Effector CD4-positive, alpha-beta T cell (primary cell): ENCODE measurements at regions not wholly inside any gene's neighbourhood (a gene's known extent, or its start where the extent isn't known, plus 50 kb on each side); places are given as distances from the start of the nearest gene placed in this dataset.

Source experiments
- DNase-seq: peaks from one replicate; pipeline ENCODE4 v3.0.0-alpha.2; 2020

DNA sequence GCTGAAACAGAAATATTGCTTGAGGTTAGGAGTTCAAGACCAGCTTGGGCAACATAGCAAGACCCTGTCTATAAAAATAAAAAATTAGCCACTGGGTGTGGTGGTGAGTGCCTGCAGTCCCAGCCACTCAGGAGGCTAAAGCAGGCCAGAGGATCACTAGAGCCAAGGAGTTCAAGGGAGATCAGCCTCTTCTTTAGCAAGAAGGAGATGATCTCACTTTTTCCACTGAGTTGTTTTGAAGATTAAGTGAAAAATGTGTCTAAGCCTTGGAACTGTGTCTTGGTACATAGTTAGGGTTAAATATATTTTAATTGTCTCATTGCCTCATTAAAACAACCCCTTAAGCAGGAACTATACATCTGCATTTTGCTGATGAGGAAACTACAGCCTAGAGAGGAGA, 279.0 kb upstream of the ZFP64 start:
- no peak for DNase-seq

DNA sequence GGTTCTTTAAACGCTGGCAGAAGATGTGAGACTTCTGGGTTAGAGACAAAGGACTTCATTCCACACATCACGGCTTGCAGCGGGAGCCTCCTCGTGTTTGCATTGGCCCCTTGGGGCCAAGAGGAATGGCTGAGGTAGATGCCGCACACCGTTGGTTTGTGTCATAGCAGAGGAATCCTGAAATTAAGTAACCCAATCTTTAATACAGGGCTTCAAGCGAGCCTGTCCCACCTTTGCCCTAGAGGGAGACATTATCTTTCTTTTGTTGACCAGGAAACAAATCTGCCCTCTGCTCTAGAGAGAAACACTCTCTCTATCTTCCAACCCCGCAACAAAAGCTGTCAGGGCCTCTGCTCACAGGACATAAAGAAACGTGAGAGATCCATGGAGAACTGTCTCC, 277.5 kb upstream of the ZFP64 start:
- DNase-seq: no peak

DNA sequence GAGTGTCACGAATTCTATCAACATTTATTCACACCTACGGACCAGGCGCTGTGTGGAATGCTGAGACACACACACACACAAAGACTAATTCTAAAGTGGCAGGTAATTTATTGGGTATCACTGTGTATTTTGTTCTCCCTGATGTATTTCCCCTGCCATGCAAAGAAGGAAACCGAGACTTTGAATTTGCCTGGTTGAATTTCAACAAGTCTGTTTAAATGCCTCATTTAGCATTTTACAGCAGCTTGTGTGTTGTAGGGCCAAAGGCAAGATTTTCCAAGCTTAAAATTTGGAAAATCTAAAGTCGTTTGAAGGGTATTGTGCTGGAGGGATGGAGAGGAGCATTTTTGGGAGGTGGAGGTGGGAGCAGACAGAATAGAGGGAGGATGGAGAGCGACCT, 274.4 kb upstream of the ZFP64 start:
- no peak for DNase-seq

DNA sequence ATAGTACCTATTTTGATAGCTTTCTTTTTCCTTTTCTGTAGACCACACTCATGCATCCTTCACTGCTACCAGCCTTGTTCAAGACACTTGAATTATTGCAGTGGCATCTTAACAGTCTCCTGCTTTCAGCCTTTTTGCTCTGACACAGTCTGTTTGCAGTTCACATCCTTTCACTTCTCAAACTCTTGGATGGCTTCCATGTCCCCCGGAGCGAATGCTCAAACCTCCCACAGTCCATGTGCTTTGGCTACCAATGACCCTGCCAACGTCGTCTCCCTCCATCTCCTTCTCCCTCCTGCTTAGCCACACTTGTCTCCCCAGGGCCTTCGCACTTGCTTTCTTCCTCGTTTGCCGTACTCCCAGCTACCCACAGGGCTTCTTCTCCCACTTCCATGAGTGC, 270.0 kb upstream of the ZFP64 start:
- no peak for DNase-seq

DNA sequence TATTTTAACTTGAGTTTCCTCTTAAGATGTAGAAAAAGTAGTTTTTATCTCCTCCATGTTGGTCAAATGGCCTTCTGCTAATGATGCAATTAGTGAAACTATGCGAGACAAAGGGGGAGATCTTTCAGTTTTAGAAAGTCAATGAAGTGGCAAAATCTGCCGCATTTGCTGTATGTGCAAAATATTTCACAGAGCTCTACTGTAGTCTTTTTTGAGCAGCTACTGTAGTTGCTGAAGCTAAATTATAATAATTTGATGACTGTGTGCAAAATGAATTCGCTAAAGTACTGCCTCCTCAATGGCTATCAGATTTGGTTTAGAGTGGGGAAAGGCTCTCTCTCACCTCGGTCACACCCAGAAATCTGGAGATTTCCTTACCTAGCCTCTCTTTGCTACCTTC, 267.6 kb upstream of the ZFP64 start:
- no peak for DNase-seq

DNA sequence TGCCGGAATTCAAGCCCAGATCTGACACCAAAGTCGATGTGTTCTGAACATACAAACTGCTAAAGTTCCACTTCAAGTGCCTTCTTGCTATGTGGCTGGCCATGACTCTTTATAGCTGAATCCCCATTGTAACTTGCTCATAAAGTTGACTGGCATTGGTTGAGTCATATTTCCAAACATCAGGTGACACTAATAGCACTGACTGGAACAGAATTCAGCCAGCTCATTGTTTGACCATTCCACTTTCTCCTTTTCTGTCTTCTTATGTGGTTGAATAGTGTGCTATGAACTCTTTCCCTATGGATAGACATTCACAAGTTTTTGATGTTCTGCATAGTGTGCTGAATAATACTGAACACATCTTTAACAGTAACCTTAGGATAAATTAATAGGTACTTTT, 266.2 kb upstream of the ZFP64 start:
- DNase-seq: no peak

DNA sequence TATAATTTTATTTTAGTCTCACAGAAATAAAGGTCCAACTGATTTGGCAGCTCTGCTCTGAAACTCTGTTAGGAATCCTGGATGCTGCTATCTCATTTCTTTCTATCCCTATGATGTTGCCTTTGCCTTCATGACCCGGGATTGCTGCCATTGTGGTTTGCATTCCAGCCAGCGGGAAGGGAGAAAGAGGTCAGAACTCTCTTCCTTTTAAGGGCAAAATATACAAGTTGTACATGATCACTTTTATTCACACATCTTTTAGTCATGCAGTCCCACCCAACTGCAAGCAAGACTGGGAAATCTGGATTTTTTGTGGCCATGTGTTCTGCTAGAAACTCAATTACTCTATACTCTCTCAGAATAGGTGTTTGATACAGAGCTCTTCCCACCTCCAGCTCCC, 263.1 kb upstream of the ZFP64 start:
- no peak for DNase-seq

DNA sequence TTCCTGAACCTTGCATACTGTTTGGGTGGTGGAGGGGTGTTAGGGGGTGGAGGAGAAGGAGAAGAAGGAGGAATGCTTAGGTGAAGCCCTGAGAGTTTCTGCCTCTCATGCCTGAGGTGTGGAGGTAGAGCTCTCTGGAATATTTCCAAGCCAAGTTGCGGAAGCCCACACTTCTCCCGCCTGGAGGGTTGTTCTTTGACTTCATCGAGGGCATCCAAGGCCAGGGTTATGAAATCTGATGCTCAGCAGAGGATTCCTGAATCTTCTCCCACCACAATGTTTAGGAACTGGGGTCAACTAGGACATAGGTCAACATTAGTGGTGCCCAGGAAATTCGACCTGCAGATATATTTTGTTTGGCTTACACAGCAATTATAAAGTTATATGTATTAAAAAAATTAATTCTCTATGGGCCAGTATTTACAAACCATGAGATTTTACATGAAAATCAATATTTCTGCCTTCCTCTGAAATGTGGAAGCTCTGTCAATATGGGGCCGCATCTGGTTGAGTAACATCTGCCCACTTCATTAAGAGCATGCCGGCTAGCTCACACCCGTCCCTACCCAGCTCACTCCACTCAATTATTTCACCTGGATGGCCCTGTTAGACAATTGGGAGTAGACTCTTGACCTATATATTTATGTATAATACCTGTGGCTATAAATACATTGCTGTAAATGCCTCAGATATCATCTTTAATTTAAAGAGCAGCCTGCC, 257.1 kb upstream of the ZFP64 start:
- DNase-seq: no peak

DNA sequence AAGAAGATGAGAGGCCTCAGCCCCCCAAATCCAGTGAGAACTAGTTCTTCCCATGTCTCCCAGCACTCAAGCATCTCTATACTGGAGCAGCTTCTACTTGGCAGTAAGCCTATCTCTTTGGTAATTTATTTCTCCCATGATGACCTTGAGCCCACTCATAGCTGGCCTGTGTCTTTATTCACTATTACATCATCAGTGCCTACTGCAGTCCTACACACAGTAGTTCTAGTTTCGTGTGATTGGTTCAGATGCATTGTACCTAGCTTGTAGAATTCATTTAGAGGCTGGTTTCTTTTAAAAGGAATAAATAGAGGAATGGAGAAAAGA, 255.6 kb upstream of the ZFP64 start:
- no peak for DNase-seq

DNA sequence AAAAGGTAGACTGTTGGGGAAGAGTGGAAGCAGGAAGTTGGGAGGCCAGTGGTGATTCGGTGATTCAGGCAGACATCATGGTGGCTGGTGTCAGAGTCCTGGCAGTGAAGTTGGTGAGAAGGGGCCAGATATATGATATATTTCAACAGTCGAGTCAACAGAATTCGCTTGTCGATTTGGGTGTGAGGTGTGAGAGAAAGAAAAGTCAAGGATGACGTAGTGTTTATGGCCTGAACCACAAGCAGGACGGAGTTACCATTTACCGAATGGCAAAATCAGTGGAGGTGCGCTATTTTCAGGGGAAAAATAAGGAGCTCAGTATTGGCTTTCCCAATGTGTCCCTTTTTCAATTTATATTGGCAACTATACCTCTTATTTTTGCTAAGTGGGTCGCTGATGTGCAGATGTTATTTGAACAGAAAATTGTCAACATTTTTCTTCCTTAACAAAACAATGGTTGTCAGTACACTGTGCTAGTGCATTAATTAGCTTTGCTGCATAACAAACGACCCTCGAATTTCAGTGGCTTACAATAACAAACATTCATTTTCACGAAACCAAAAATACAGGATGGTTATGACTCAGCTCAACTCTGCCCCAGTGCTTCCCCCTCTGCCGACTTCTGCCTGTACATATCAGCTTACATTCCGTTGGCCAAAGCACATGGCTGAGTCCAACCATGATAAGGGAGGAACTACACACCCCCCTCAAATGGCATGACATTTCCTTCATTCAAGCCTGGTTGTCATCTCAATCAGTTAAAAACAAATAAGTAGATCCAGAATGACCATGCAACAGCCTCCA, 255.0 kb upstream of the ZFP64 start:
- DNase-seq: no peak

DNA sequence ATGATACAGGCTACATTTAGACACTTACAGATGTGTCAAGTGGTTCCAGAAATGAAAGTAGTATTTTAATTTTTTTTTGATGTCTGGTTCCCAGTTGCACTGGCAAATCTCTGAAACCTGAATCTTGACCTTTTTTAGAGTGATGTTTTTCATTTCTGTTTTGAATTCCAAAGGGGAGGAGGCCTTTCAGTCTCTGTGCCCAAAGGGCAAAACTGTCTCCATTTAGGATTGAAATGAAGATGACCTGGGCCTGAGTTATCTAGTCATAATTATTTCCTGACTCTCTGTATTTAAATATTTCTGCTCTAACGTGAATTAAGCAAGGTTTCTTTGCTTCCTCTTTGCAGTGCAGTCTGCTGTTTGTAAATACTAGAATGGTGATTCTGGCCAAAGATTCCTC, 252.9 kb upstream of the ZFP64 start:
- no peak for DNase-seq

DNA sequence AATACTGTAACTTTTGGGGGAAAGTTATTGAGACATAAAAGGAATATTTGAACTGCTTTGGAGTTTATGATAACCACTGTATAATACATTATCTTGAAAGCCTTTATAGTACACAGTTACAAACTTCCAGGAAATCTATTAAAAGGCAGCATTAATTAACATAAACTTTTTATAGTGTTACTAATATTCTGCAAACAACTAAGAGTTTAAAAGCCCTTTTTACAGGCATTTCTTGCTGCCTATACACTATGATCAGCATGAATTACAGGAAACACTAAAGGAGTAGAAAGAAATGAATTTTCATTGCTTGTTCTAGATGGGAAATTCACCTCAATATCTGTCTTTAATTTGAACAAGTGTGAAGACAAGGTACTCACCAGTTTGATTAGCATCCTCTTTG, 252.3 kb upstream of the ZFP64 start:
- no peak for DNase-seq

DNA sequence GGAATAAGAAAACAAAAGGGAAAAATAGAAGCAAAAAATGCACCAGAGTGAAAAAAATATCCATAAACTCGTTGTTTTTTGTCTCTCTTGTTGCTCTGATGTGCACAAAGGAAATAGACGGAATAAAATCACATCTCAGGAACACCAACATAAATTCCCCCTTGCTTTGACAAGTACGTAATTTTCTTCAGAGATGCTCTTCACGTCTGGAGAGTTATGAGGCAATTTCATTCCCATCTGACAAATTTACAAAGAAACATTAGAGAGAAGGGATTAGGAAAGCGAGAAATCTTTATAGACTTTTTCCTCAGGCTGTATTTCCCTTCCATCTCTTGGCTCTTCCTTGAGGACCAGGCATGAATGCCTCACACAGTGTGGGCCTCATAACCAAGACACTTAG, 250.1 kb upstream of the ZFP64 start:
- no peak for DNase-seq

DNA sequence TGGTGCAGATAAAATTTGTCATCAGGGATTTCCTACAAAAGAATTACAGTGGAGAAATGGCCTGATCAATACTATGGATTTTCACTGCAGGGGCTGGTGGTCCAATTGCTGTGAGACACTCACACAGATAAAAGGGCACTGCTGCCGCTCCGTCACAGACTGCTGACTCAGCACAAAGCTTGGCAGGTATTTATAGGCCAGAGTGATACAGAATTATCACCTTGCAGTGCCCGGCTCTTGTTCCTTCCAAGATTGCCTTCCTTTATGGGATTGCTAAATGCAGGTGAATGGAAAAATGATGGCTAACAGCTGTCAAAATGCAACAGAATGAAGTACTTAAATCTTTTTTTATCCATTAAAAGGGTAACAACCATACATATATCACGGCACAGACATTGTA, 247.8 kb upstream of the ZFP64 start:
- no peak for DNase-seq

DNA sequence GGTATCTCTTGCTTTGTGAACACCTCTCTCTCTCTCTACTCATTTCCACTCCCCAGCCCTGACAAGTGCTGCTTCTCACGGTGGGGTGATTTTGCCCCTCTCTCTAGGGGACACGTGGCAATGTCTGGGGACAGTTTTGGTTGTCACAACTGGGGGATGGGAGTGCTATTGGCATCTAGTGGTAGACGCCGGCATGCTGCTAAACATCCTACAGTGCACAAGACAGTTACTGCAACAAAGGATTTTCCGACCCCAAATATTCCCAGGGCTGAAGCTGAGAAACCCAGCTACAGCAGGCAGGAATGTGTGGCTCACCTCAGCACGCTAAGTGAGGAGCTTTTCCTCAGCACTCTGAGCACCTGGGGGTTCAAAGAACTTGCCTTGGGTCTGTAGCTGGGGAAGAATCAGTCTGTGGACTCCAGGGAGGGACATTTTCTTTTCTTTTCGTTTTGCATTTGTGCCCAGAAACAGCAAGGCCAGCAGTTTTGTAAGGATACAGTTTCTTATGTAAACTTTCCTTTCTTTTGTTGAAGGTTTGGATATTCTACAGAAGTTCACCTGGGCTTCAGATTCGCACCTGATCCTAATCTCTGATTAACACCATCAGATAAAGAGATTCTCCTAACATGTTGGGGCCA, 246.9 kb upstream of the ZFP64 start:
- DNase-seq: no peak

DNA sequence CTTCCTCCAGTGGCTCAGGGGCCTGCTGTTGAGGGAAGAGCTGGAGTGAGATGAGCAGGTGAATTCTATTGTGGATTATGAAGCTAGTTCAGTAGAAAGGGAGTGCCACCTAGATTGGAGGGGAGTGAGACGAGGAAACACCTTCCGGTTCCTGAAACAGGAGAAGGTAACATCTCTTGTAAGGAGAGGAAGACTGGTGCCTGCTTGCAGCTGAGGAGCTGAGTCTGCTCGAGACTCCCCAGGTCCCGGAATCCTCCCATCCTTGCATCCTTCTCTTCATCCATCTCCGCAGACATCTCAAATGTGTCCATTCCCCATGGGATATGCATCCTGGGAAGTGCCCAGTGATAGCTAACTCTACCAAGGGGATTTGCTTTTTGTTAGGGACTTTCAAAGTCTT, 242.9 kb upstream of the ZFP64 start:
- no peak for DNase-seq

DNA sequence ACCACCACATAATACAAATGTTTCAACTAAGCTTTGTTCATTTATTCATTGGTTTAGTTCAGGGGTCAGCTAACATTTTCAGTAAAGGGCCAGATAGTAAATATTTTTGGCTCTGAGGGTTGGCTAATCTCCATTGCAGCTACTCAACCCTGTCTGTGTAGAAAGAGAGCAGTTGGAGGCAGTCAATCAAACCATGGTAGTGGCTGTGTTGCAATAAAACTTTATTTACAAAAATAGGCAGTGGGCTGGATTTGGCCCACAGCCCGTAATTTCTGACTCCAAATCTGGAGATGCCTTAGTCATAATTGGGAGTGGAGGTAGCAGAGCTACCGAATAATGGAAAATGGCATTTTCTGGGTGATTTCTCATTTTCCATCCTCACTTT, 242.5 kb upstream of the ZFP64 start:
- no peak for DNase-seq

DNA sequence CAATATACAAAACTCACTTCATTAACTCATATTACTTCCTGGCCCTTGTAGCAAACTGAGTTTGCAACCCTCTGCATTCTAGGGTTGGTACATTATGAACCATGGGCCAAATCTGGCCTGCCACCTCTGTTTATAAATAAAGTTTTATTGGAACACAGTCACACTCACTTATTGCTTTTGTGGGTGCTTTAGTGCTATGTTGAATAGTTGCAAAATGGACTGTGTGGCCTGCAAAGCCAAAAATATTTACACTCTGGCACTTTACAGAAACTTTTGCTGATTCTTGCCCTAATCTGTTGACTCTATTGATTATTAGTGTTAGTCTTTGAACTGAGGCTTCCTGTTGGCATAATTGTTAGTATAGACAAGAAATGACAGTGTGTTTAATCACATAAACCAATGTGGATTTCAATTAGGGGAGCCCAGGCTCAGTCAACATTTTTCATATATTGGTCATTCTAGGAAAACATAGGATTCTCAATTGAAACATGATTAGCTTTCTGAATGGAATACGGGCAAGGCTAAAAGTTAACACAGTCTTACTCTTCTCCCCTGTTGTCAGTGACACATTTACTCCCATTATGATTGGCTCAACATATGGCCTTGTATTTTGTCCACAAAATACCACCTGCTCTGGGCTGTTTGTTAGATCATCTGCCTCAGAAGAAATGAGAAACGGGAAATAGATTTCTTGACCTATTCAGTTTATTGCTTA, 241.9 kb upstream of the ZFP64 start:
- no peak for DNase-seq

DNA sequence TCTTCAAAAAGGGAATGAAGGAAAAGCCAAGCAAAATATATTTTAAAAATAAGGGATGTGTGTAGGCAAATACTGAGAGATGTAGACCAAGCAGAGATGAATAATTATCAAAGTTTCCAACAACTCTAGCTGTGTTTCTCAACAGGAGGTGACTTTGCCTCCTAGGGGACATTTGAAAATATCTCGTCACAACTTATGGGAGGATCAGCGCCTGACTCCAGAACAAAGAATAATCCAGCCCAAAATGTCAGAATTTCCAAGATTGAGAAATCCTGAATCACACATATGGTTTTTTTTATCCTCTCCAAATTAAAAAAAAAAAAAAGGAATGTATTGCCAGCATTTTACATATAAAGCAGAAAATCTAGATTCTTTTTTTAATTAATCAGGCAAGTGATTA, 241.2 kb upstream of the ZFP64 start:
- no peak for DNase-seq

DNA sequence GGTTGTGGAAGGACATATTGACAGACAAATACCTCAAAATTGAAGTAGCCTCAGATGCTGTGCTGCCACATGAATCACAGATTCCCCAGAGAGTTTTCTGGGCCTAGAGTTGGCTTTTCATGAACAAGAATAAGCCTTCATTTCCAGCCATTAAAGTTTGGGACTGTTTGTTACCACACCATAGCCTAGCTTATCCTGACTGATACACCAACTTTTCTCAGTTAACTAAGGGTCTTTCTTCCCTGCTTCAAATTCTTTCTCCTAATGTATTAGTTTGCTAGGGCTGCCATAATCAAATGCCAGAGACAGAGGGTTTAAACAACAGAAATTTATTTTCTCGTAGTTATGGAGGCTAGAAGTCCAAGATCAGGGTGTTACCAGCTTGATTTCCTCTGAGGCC, 237.4 kb upstream of the ZFP64 start:
- DNase-seq: no peak

DNA sequence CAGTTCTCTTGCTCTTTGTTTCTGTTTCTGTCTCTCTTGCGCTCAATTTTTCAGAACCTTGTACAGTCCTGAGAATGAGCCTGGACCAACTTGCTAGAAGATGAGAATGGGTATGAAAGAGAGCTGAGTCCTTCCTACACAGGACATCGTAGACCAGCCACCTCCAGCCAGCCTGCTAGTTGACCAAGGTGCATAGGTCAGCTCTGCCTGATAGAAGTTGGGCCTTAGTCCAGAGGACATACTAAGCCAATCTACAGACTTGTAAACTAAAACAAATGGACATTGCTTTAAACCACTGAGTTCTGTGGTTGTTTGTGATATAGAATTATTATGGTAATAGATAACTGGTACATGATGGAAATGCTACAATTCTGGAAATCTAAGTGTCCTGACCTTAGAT, 236.4 kb upstream of the ZFP64 start:
- DNase-seq: no peak

DNA sequence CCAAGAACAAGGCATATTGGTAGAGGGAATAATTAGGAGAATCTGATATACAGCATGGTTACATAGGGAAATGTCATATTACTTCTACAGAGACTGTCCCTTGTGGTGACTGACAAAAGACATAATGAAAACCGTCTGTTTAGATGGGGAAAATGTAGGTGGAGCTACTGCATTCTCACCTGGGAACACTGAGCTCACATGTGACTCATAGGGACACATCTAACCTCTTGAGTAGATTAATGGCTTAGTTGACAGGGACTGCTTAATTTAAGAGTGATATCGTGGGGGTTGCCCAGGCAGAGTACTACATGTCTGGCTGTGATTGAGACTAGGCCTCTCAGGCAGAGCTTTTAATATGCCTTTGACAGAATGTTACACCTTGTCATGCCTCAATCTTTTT, 235.3 kb upstream of the ZFP64 start:
- no peak for DNase-seq

DNA sequence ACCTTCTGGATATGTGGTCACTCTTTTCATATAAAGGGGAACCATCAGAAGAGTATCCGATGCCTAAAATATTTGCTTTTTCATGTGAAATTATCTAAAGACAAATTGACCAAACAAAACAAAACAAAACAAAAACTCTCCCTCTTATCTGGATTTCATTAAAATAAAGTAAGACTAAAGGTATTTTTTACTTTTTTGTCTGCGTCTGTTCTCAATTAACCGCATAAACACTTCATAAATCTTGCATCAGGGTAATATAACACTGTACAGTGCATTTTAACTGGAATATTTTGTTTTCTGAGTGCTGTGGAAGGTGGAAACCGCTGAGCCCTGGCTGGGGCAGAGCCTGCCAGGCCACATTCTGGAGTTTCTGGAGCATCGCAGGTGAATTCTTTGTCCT, 234.1 kb upstream of the ZFP64 start:
- no peak for DNase-seq

DNA sequence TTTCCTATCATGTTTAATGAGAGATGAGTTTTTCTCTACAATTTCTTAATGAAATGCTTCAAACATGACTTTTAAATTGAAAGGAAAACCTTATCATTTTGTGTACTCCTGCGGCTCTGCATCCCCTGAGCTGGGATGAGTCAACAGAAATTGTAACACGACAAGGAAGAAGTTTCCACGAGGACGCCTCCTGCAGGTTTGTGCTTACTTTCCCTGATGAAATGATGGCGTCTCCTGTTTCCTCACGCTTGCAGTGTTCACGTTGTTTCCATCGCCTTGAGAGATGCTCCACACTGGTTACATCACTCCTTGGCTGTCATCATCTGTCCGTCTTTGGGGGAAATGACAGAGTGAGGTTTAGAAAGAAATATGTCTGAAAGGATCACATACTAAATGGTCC, 233.7 kb upstream of the ZFP64 start:
- DNase-seq: no peak
